ENCODE measurements at regions not wholly inside any gene's neighbourhood (a gene's known extent, or its start where the extent isn't known, plus 50 kb on each side); places are given as distances from the start of the nearest gene placed in this dataset.
"Not testable (repeated sequence)": the region's sequence is repeated elsewhere in the genome, so short reads cannot be mapped to it uniquely, and the experiment has no call there.

- not testable (repeated sequence) for DNase-seq
These were observed 193.2 kb downstream of the POTED start for GRCh38 chr21:13802757-13803156.
